ENCODE measurements at regions not wholly inside any gene's neighbourhood (a gene's known extent, or its start where the extent isn't known, plus 50 kb on each side); places are given as distances from the start of the nearest gene placed in this dataset.
"Not testable (repeated sequence)": the region's sequence is repeated elsewhere in the genome, so short reads cannot be mapped to it uniquely, and the experiment has no call there.

- H3K27me3 Mint-ChIP-seq (ENCODE audit: unreplicated experiment) = peaks cover 10% of the 10 kb centered on the region
- no peak overlapping the region for H3K4me3 Mint-ChIP-seq (ENCODE audit: unreplicated experiment)
- no peak overlapping the region for H3K27ac Mint-ChIP-seq (ENCODE audit: unreplicated experiment)
- TF ChIP-seq, protein P1, sequence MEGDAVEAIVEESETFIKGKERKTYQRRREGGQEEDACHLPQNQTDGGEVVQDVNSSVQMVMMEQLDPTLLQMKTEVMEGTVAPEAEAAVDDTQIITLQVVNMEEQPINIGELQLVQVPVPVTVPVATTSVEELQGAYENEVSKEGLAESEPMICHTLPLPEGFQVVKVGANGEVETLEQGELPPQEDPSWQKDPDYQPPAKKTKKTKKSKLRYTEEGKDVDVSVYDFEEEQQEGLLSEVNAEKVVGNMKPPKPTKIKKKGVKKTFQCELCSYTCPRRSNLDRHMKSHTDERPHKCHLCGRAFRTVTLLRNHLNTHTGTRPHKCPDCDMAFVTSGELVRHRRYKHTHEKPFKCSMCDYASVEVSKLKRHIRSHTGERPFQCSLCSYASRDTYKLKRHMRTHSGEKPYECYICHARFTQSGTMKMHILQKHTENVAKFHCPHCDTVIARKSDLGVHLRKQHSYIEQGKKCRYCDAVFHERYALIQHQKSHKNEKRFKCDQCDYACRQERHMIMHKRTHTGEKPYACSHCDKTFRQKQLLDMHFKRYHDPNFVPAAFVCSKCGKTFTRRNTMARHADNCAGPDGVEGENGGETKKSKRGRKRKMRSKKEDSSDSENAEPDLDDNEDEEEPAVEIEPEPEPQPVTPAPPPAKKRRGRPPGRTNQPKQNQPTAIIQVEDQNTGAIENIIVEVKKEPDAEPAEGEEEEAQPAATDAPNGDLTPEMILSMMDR (IDR thresholded peaks at IDR 0.05) = no peak
- no peaks in the 10 kb centered on the region for H3K36me3 Mint-ChIP-seq (ENCODE audit: unreplicated experiment)
- DNase-seq (ENCODE audit: extremely low spot score, unreplicated experiment) = no peak
- H3K4me1 Mint-ChIP-seq (ENCODE audit: unreplicated experiment) = no peaks in the 10 kb centered on the region
- H3K9me3 Mint-ChIP-seq (ENCODE audit: unreplicated experiment) = no peaks in the 10 kb centered on the region
These were observed 167.3 kb upstream of the C1GALT1 start for GRCh38 chr7:7014827-7015595.

GRCh38 chr7:7017707-7018280 lies 164.6 kb upstream of the C1GALT1 start:
- H3K4me3 Mint-ChIP-seq (ENCODE audit: unreplicated experiment) = no peak overlapping the region
- no peaks in the 10 kb centered on the region for H3K4me1 Mint-ChIP-seq (ENCODE audit: unreplicated experiment)
- no peaks in the 10 kb centered on the region for H3K36me3 Mint-ChIP-seq (ENCODE audit: unreplicated experiment)
- no peak for DNase-seq (ENCODE audit: extremely low spot score, unreplicated experiment)
- TF ChIP-seq, protein P1 (IDR thresholded peaks at IDR 0.05) = no peak
- H3K27ac Mint-ChIP-seq (ENCODE audit: unreplicated experiment) = no peak overlapping the region
- peaks cover 12% of the 10 kb centered on the region for H3K27me3 Mint-ChIP-seq (ENCODE audit: unreplicated experiment)
- H3K9me3 Mint-ChIP-seq (ENCODE audit: unreplicated experiment) = no peaks in the 10 kb centered on the region

- H3K27me3 Mint-ChIP-seq (ENCODE audit: unreplicated experiment) = peaks cover 12% of the 10 kb centered on the region
- H3K27ac Mint-ChIP-seq (ENCODE audit: unreplicated experiment) = no peak overlapping the region
- no peaks in the 10 kb centered on the region for H3K4me1 Mint-ChIP-seq (ENCODE audit: unreplicated experiment)
- H3K36me3 Mint-ChIP-seq (ENCODE audit: unreplicated experiment) = no peaks in the 10 kb centered on the region
- TF ChIP-seq, protein P1 (IDR thresholded peaks at IDR 0.05) = no peak
- H3K4me3 Mint-ChIP-seq (ENCODE audit: unreplicated experiment) = no peak overlapping the region
- H3K9me3 Mint-ChIP-seq (ENCODE audit: unreplicated experiment) = no peaks in the 10 kb centered on the region
- DNase-seq (ENCODE audit: extremely low spot score, unreplicated experiment) = no peak
These were observed 164.1 kb upstream of the C1GALT1 start for GRCh38 chr7:7018290-7018689.

DNA sequence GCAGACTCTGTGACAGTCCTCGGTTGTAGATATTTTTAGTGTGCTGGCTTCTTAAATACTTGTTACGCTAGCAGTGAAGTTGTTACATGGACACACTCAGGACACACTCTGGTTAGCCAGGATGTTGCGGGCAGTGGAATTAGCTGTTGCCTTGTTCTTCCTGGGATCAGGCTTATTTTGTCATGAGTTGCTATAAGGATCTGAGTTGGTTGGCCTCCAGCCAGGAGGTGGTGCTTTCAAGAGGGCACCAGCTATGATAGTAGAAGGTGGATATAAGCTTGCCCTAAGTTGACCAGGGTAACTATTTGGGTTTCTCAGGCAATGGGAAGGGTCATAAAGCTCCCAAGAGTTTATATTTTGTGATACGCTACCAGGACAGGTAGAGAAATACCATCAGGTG lies 150.1 kb upstream of the C1GALT1 start:
- Mint-ChIP-seq H3K27me3 (ENCODE audit: unreplicated experiment) (peaks cover 49% of the 10 kb centered on the region), H3K27ac (ENCODE audit: unreplicated experiment) (no peak overlapping the region)

DNA sequence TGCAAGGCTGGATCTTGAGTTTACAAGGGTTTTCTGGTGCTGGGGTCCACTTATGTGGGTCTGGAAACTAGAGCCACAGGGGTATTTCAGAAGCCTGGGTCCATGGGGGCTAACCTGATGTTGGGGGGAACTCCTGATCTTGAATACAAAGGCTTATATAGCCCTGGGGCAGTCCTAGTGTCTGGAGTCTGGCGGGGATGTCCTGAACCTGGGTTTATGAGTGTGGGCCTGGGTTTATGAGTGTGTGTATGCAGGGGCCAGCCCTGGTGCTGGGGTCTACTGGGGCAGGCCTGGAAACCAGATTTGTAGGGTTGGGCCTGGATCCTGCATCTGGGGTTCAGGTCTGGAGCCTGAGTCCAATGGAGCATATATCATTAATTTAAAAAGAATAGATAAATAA lies 146.5 kb upstream of the C1GALT1 start:
- no peak for DNase-seq (ENCODE audit: extremely low spot score, unreplicated experiment)
- Mint-ChIP-seq H3K4me3 (ENCODE audit: unreplicated experiment) (no peak overlapping the region), H3K9me3 (ENCODE audit: unreplicated experiment) (no peaks in the 10 kb centered on the region), H3K27ac (ENCODE audit: unreplicated experiment) (no peak overlapping the region), H3K27me3 (ENCODE audit: unreplicated experiment) (peaks cover 27% of the 10 kb centered on the region), H3K4me1 (ENCODE audit: unreplicated experiment) (no peaks in the 10 kb centered on the region), H3K36me3 (ENCODE audit: unreplicated experiment) (no peaks in the 10 kb centered on the region)
- TF ChIP-seq, protein P1 (IDR thresholded peaks at IDR 0.05) = no peak

More for the DNA sequence above, 150.1 kb upstream of the C1GALT1 start:
- no peak for DNase-seq (ENCODE audit: extremely low spot score, unreplicated experiment)
- no peaks in the 10 kb centered on the region for H3K9me3 Mint-ChIP-seq (ENCODE audit: unreplicated experiment)
- H3K4me3 Mint-ChIP-seq (ENCODE audit: unreplicated experiment) = no peak overlapping the region
- no peaks in the 10 kb centered on the region for H3K36me3 Mint-ChIP-seq (ENCODE audit: unreplicated experiment)
- H3K4me1 Mint-ChIP-seq (ENCODE audit: unreplicated experiment) = no peaks in the 10 kb centered on the region
- TF ChIP-seq, protein P1 (IDR thresholded peaks at IDR 0.05) = no peak

DNA sequence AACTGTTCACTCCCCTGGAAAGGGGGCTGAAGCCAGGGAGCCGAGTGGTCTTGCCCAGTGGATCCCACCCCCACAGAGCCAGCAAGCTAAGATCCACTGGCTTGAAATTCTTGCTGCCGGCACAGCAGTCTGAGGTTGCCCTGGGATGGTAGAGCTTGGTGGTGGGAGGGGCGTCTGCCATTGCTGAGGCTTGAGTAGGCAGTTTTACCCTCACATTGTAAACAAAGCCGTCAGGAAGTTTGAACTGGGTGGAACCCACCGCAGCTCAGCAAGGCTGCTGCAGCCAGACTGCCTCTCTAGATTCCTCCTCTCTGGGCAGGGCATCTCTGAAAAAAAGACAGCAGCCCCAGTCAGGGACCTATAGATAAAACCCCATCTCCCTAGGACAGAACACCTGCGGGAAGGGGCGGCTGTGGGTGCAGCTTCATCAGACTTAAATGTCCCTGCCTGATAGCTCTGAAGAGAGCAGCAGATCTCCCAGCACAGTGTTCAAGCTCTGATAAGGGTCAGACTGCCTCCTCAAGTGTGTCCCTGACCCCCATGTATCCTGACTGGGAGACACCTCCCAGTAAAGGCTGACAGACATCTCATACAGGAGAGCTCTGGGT lies 140.0 kb upstream of the C1GALT1 start:
- not testable (repeated sequence) for DNase-seq (ENCODE audit: extremely low spot score, unreplicated experiment); H3K4me3 Mint-ChIP-seq (ENCODE audit: unreplicated experiment); H3K27ac Mint-ChIP-seq (ENCODE audit: unreplicated experiment); H3K27me3 Mint-ChIP-seq (ENCODE audit: unreplicated experiment); H3K9me3 Mint-ChIP-seq (ENCODE audit: unreplicated experiment); H3K36me3 Mint-ChIP-seq (ENCODE audit: unreplicated experiment); H3K4me1 Mint-ChIP-seq (ENCODE audit: unreplicated experiment)

All from osteocyte (in vitro differentiated cells).